GM21381 (cell line): ENCODE measurements at regions not wholly inside any gene's neighbourhood (a gene's known extent, or its start where the extent isn't known, plus 50 kb on each side); places are given as distances from the start of the nearest gene placed in this dataset.

Experiments
- ATAC-seq: cut with Tn5 transposase; IDR thresholded peaks from one replicate; pipeline ENCODE4 v1.9.1; 2021; ENCODE audit warnings: mild to moderate bottlenecking, moderate library complexity; ENCODE audit not compliant: unreplicated experiment

GRCh38 chr3:40593351-40593750 is 68.6 kb downstream of the ZNF621 start:
- no peak for ATAC-seq

GRCh38 chr3:40597441-40597840 is 72.7 kb downstream of the ZNF621 start:
- no peak for ATAC-seq

GRCh38 chr3:40598338-40598737 is 73.6 kb downstream of the ZNF621 start:
- no peak for ATAC-seq

GRCh38 chr3:40598962-40599361 is 74.2 kb downstream of the ZNF621 start:
- ATAC-seq: no peak

DNA sequence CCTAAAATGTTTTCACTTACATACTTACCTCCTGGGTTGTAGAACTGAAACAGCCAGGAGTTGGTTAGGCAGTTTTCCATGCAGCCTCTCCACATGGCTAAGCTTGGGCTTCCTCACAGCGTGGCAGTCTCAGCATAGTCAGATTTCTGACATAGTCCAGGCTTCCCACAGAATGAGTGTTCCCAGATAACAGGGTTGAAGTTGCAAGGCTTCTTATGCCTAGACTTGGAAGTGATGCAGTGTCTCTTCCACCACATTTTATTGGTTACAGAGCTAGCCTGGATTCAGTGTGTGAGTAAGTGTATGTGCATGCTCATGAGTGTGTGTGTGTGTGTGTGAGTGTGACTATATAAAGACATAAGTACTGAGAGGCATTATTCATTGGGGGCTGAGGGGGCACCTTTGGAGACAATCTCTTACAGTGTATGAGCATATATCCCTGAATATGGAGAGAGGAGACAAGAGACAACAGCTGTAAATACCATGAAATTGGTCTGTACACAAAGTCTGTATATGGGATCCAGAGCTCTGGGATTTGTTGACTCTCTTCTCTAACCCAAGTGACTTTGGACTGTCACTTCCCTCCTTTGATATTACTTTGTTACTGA is 78.1 kb downstream of the ZNF621 start:
- ATAC-seq: no peak

DNA sequence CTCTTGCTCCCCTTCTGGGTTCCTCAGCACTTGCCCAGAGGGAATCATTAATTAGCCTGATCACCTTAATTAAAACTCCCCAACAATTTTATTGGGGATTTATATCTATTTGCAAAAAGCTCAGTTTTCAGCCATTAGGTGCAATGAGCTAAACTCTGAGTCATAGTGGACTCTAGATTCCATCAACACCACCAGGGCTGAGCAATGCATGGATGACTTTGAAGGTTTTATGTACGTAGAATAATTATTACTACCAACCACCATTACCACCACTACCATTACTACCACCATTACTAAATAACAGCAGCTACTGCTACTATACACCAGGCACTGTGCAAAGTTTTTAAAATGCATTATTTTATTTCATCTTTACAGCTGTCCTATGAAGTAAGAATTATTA is 81.2 kb downstream of the ZNF621 start:
- no peak for ATAC-seq

- no peak for ATAC-seq
These were observed 83.3 kb downstream of the ZNF621 start for GRCh38 chr3:40608091-40608490.

GRCh38 chr3:40613306-40613705 is 88.5 kb downstream of the ZNF621 start:
- no peak for ATAC-seq

GRCh38 chr3:40615110-40615915 is 90.6 kb downstream of the ZNF621 start:
- ATAC-seq: no peak

- ATAC-seq: no peak
These were observed 91.4 kb downstream of the ZNF621 start for GRCh38 chr3:40615918-40616819.

GRCh38 chr3:40617084-40617483 is 92.3 kb downstream of the ZNF621 start:
- no peak for ATAC-seq

- ATAC-seq: no peak
These were observed 93.4 kb downstream of the ZNF621 start for GRCh38 chr3:40618158-40618557.

DNA sequence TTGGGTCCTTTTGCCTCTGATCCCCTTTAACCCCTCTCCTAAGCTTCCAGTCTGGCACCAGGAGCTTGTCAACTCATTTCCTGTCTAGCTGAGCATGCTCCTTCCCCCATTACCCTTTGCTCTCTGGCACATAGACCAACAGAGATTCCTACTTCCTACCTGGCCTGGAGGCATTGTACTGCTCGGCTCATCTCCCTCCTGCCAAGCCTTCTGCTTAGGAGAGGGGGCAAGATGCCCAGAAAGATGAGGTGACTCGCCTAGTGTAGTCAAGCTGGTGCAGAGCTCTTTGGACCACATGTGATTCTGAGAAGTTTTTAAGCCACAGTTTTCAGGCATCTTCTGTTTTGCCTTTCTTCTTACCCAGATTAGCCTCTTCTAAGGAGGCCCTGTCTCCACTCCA is 95.4 kb downstream of the ZNF621 start:
- ATAC-seq: no peak

DNA sequence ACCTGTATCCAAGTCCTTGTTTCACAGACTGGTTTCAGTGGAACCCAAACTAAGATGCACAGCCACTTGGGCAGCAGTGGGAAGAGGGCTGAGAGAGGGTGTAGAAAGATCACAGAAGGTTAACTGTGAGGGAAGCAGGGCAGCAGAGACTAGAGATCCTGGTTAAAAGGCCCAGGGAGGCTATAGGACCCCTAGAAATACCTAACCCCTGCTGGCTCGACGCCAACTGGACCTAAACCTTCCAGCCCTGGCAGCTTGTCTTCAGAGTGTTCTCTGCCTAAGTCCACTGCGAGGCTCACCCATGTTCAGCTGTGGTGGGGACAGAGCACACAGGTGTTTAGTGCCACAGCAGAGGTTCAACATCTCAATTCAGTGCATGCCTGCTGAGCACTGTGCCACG is 96.5 kb downstream of the ZNF621 start:
- no peak for ATAC-seq

DNA sequence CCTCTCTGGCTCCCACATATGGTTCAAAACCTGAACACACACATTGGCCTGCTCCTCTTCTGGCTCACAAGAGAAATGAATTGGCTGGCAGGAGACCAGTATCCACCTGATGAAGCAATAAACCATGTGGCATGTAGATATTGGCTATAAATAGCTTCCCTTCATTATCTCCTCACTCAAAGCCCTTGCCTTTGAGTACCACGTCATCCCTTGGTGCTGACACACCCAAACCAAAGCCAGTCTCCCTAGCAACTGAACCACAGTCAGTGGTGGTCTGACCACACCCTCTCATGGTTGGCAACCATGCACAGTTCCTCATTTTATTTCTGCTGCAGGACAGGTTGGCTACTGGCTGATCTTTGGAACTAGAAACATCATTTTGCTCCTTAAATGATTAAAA is 98.8 kb downstream of the ZNF621 start:
- peak; percentile 92 for ATAC-seq

DNA sequence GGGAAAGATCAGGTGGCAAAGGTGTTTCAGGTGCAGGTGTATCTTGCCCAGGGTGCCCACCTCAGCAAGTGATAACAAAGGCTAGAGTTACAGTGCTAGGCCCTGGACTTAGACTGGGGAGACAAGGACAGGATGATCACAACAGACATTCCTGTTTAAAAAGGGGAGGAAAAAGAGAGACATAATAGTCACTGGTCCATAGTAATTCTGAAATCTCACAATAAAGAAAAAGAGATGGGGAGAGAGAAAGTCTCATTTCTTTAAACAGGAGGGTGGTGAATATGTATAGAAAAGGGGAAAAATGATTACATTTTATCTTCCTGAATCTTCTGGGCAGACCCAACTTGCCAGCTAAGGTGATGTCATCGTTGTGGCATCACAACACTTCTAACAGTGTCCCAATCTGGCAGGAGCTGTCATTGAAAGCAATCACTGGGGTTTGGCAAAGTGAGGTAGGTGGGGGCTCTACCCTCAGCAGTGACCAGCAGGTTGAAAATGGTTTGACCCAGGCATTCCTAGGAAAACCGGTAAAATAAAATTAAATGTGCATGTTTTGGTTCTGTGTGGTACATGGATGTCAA is 99.5 kb downstream of the ZNF621 start:
- no peak for ATAC-seq

DNA sequence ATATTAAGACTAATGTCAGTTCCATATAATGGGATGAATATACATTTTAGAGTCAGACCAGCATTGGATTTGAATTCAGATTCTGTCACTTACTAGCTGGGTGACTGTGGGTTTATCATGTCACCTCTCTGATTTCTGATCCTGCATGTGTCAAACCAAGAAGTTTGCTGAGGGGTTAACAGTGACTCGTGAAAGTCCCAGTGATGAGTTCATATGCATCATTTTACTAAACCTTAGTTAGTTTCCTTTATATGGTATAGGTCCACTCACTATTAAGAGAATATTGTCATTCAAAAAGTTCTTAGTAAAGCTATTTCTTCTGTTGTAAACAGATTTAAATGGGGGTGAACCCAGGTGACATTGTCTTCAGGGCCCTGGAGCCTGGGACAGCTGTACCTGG is 102.3 kb downstream of the ZNF621 start:
- no peak for ATAC-seq

GRCh38 chr3:40628984-40629383 is 104.2 kb downstream of the ZNF621 start:
- ATAC-seq: no peak

DNA sequence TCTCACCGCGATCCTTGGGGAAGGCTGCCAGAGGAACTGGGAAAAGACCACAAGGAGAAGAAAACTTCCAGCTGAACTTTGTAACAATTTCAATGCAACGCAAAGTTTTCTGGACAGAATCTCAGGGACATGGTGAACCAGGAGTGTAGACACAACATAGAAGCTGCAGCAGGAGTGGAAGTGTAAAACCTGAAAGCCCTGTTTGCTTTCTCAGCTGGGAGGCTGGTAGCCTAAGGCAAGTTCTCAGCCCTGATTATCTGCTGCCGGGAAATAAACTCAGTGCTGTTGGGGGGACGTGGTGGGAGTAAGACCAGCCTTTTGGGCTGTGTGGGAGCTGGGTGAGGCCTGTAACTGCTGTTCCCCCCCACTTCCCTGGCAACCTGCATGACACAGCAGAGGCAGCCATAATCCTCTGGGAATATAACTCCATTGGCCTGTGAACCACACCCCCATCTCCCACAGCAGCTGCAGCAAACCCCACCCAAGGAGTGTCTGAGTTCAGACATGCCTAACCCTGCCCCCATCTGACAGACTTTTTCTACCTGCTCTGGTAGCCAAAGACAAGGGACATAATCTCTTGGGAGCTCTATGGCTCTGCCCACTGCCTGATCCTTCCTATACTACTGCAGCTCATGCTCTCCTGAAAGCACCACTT is 106.7 kb downstream of the ZNF621 start:
- no peak for ATAC-seq

DNA sequence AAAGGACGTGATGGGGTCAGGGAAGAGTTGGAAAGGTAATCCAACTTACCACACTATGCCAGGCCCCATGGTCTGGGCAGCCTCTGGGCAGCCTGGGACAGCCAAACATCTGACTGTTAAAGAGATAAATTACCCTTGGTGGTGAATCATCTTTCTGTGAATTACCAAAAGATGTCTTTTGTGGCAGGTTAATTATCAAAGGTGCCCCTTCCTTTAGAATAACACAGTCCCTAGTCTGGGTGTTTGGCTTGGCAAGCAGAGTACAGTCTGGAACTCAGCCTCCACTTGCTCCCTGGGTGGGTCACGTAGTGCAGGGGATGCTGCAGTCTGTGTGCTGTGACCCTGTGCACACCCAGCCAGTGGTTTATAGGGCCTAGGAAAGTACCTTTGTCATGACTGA is 113.1 kb downstream of the ZNF621 start:
- ATAC-seq: no peak

DNA sequence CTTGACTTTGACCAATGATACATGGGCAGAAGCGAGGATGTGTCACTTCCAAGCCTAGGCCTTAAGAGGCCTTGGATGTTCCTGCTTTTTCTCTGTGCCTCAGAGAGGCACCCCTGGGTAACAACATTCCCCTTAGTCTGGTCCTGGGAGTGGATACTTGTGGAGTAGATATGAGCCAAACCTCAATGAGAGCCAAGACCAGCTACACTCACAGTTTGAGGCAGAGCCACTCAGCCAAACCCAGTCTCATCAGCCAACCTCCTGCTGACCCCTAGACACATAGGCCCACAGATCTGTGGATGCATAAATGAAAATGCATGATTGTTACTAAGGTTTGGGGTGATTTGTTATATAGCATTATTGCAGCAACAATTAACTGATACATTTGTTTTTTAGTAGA is 114.2 kb downstream of the ZNF621 start:
- no peak for ATAC-seq
